RWPE1 (cell line): ENCODE measurements at regions not wholly inside any gene's neighbourhood (a gene's known extent, or its start where the extent isn't known, plus 50 kb on each side); places are given as distances from the start of the nearest gene placed in this dataset.

ENCODE experiments used
- CTCF ChIA-PET: fragments of 350-600 bp; sonication (Branson Sonifier 250); formaldehyde crosslinking; extraction: SDS; loops from one replicate; lab custom pipeline; 2021; lab: Yijun Ruan, JAX
- POLR2A ChIA-PET: fragments of 400-600 bp; formaldehyde crosslinking; extraction: SDS; loops from one replicate; lab custom pipeline; 2020; ENCODE audit warnings: antibody characterized with exemption; ENCODE audit not compliant: low non-redundant PET; lab: Yijun Ruan, JAX
- DNase-seq: peaks from one replicate; pipeline ENCODE4 v3.0.0; 2012; ENCODE audit warnings: low spot score
- H3K27ac ChIP-seq: fragments of 450-650 bp; 2 replicates; pipeline ENCODE4 v1.5.1; 2017
- TF ChIP-seq, protein P1 (sequence below): fragments of 450-650 bp; conservative IDR thresholded peaks from 2 replicates; pipeline ENCODE4 v1.5.1; 2017; ENCODE audit warnings: low read depth, mild to moderate bottlenecking

DNA sequence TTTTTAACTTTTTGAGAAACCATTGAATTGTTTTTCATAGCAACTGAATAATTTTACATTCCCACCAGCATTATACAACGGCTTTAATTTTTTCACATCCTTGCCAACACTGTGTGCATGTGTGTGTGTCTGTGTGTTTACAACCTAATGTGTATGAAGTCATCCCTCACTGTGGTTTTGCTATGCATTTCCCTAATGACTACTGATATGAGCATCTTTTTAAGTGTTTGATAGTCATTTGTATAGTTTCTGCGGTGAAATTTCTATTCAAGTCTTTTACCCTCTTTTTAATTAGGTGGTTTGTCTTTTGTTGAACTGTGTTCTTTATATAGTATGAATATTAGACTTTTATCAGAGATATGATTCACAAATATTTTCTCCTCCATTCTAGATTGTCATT, 263.1 kb upstream of the COX7C start:
- no peak for DNase-seq
- H3K27ac ChIP-seq: no peak overlapping the region
- TF ChIP-seq, protein P1, sequence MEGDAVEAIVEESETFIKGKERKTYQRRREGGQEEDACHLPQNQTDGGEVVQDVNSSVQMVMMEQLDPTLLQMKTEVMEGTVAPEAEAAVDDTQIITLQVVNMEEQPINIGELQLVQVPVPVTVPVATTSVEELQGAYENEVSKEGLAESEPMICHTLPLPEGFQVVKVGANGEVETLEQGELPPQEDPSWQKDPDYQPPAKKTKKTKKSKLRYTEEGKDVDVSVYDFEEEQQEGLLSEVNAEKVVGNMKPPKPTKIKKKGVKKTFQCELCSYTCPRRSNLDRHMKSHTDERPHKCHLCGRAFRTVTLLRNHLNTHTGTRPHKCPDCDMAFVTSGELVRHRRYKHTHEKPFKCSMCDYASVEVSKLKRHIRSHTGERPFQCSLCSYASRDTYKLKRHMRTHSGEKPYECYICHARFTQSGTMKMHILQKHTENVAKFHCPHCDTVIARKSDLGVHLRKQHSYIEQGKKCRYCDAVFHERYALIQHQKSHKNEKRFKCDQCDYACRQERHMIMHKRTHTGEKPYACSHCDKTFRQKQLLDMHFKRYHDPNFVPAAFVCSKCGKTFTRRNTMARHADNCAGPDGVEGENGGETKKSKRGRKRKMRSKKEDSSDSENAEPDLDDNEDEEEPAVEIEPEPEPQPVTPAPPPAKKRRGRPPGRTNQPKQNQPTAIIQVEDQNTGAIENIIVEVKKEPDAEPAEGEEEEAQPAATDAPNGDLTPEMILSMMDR: no peak
- ChIA-PET CTCF (no interaction called here), POLR2A (no interaction called here)

DNA sequence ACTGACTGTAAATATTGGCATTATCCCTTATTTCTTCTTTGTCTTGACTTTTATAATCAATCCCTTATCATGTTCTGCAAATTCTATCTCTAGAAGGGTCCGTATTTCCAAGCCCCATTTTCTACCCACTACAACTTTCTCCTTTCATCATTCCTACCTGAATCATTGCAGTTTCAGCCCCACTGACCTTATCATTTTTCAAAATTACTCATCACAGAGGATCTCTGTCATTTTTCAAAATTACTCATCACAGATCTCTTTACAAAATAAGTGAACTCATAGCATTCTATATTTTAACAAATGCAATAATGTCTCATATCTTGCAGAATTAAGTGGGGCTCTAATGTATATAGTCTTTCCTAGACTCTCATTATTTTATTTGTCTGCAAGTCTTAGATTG, 256.9 kb upstream of the COX7C start:
- TF ChIP-seq, protein P1: no peak
- POLR2A ChIA-PET: no interaction called here
- CTCF ChIA-PET: no interaction called here
- no peak for DNase-seq
- no peak overlapping the region for H3K27ac ChIP-seq

DNA sequence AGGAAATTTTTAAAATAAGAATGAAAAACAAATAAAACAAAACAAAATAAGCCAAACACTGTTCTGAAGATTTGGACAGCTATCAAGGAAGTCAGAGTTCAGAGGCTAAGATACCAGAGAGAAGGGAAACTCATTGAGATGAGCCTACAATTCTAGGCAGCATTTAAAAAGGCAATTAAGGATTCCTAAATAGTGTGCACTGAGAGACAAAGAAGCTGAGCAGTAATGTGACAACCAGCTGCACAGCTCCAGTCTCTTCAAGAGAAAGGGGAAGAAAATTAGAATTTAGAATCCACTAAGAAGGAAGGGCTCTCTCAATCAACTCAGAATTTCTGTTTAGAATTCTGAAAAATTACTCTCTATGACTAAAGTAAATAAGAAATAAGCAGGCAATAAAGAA, 246.7 kb upstream of the COX7C start:
- CTCF ChIA-PET: no interaction called here
- no peak for DNase-seq
- POLR2A ChIA-PET: no interaction called here

DNA sequence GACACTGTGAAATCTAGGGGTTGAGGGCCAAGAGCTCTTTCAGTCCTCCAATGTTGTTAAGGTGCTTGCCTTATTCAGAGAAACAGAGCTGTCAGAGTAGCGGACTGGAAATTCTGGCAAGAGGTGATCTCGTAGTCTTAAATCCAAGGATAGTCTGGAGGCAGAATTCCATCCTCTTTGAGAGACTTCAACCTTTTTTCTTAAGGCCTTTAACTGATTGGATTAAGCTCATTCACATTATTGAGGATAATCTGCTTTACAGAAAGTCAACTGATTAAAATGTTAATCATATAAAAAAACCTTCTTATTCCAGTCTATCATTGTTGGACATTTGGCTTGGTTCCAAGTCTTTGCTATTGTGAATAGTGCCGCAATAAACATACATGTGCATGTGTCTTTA, 243.1 kb upstream of the COX7C start:
- TF ChIP-seq, protein P1: no peak
- CTCF ChIA-PET: no interaction called here

More for the DNA sequence above, 246.7 kb upstream of the COX7C start:
- TF ChIP-seq, protein P1: no peak
- no peak overlapping the region for H3K27ac ChIP-seq

DNA sequence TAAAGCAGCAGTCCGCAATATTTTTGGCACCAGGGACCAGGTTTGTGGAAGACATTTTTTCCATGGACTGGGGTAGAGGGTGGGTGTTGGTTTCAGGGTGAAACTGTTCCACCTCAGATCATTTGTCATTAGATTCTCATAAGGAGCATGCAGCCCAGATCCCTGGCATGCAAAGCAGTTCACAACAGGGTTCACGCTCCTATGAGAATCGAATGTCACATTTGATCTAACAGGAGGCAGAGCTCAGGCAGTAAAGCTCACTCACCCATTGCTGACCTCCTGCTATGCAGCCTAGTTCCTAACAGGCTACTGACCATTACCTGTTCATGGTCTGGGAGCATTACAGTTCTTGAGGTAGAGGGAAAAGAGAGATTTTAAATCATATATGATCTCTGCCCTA, 241.5 kb upstream of the COX7C start:
- TF ChIP-seq, protein P1: no peak
- ChIA-PET CTCF (no interaction called here), POLR2A (no interaction called here)
- no peak overlapping the region for H3K27ac ChIP-seq
- DNase-seq: no peak

More for the DNA sequence above, 243.1 kb upstream of the COX7C start:
- POLR2A ChIA-PET: no interaction called here
- no peak for DNase-seq
- H3K27ac ChIP-seq: no peak overlapping the region

DNA sequence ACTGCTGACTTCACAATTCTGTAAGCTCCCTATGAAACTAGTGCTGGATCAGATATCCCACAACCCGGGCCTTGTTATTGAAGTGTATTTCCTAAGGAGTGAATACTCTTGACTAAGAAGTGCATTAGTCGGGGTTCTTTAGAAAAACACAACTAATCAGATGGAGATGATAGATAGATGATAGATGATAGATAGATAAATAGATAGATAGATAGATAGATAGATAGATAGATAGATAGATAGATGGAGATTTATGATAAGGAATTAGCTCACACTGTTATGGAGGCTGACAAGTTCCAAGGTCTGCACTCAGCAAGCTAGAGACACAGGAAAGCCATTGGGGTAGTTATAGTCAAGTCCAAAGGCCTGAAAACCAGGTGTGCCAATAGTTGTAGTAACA, 214.6 kb upstream of the COX7C start:
- CTCF ChIA-PET: interaction anchor here (0.8 kb wide), 1 partner anchor 61 kb away, joined by 3 read pairs; no protein-coding TSS in a partner anchor
- no peak for DNase-seq
- POLR2A ChIA-PET: no interaction called here
- TF ChIP-seq, protein P1: no peak
- no peak overlapping the region for H3K27ac ChIP-seq
